H9 (cell line): ENCODE measurements at regions not wholly inside any gene's neighbourhood (a gene's known extent, or its start where the extent isn't known, plus 50 kb on each side); places are given as distances from the start of the nearest gene placed in this dataset.

Experiments used
- DNase-seq: peaks from one replicate; pipeline ENCODE4 v3.0.0-alpha.2; 2017
- H2AFZ ChIP-seq: one replicate; pipeline ENCODE4 v1.6.1; 2013; ENCODE audit warnings: mild to moderate bottlenecking, low read length, control low read depth, moderate library complexity
- H2AK5ac ChIP-seq: 2 replicates; pipeline ENCODE4 v1.6.1; 2013; ENCODE audit warnings: low read length, control low read depth, mixed read lengths; ENCODE audit not compliant: insufficient read length
- H2BK120ac ChIP-seq: one replicate; pipeline ENCODE4 v1.6.1; 2013; ENCODE audit warnings: low read depth, mild to moderate bottlenecking, low read length, control low read depth, inconsistent platforms; ENCODE audit not compliant: poor library complexity, severe bottlenecking
- H2BK12ac ChIP-seq: 2 replicates; pipeline ENCODE4 v1.6.1; 2013; ENCODE audit warnings: low read length, control low read depth, mixed read lengths, low read depth; ENCODE audit not compliant: insufficient read length
- H2BK15ac ChIP-seq: 2 replicates; pipeline ENCODE4 v1.6.1; 2013; ENCODE audit warnings: low read depth, low read length, control low read depth
- H2BK20ac ChIP-seq: one replicate; pipeline ENCODE4 v1.6.1; 2013; ENCODE audit warnings: low read depth, mild to moderate bottlenecking, low read length, control low read depth, inconsistent platforms; ENCODE audit not compliant: poor library complexity, severe bottlenecking
- H2BK5ac ChIP-seq: 2 replicates; pipeline ENCODE4 v1.6.1; 2013; ENCODE audit warnings: low read length, control low read depth, mixed read lengths; ENCODE audit not compliant: insufficient read length
- H3K14ac ChIP-seq: 2 replicates; pipeline ENCODE4 v1.6.1; 2013; ENCODE audit warnings: low read length, control low read depth; ENCODE audit not compliant: insufficient read depth
- H3K18ac ChIP-seq: 2 replicates; pipeline ENCODE4 v1.6.1; 2013; ENCODE audit warnings: low read depth, mild to moderate bottlenecking, mixed read lengths, low read length, control low read depth; ENCODE audit not compliant: insufficient read length
- H3K23ac ChIP-seq: 2 replicates; pipeline ENCODE4 v1.6.1; 2013; ENCODE audit warnings: low read length, control low read depth, mixed read lengths, low read depth; ENCODE audit not compliant: insufficient read length
- H3K23me2 ChIP-seq: 2 replicates; pipeline ENCODE4 v1.6.1; 2013; ENCODE audit warnings: low read depth, mild to moderate bottlenecking, mixed read lengths, low read length, control low read depth; ENCODE audit not compliant: insufficient read length, poor library complexity, severe bottlenecking
- H3K27ac ChIP-seq: 2 replicates; pipeline ENCODE4 v1.5.1; 2013; ENCODE audit warnings: low read length, control low read depth, mixed read lengths, low read depth; ENCODE audit not compliant: insufficient read length
- H3K27me3 ChIP-seq: 2 replicates; pipeline ENCODE4 v1.6.1; 2013; ENCODE audit warnings: low read length, control low read depth, inconsistent platforms; ENCODE audit not compliant: insufficient read depth
- H3K4ac ChIP-seq: 2 replicates; pipeline ENCODE4 v1.6.1; 2013; ENCODE audit warnings: low read depth, mild to moderate bottlenecking, control low read depth, inconsistent platforms, low read length, moderate library complexity
- H3K4me1 ChIP-seq: 2 replicates; pipeline ENCODE4 v1.6.1; 2013; ENCODE audit warnings: low read length, control low read depth, inconsistent platforms; ENCODE audit not compliant: insufficient read depth
- H3K4me2 ChIP-seq: 2 replicates; pipeline ENCODE4 v1.6.1; 2013; ENCODE audit warnings: low read length, control low read depth, mixed read lengths; ENCODE audit not compliant: insufficient read length, insufficient read depth
- H3K56ac ChIP-seq: 2 replicates; pipeline ENCODE4 v1.6.1; 2013; ENCODE audit warnings: low read depth, mild to moderate bottlenecking, mixed read lengths, low read length, control low read depth; ENCODE audit not compliant: insufficient read length
- H3K79me1 ChIP-seq: 2 replicates; pipeline ENCODE4 v1.6.1; 2013; ENCODE audit warnings: low read depth, mild to moderate bottlenecking, moderate library complexity, low read length, control low read depth, inconsistent platforms; ENCODE audit not compliant: insufficient read depth, poor library complexity, severe bottlenecking
- H3K79me2 ChIP-seq: 2 replicates; pipeline ENCODE4 v1.6.1; 2013; ENCODE audit warnings: low read length, control low read depth, inconsistent platforms; ENCODE audit not compliant: insufficient read depth
- H3K9ac ChIP-seq: 2 replicates; pipeline ENCODE4 v1.6.1; 2013; ENCODE audit warnings: low read length, control low read depth, mixed read lengths; ENCODE audit not compliant: insufficient read length; ENCODE audit errors: extremely low read depth
- H3K9me3 ChIP-seq: one replicate; pipeline ENCODE4 v1.6.1; 2013; ENCODE audit warnings: low read depth, low read length, inconsistent platforms; ENCODE audit not compliant: control insufficient read depth
- H3T11ph ChIP-seq: one replicate; pipeline ENCODE4 v1.6.1; 2013; ENCODE audit warnings: mild to moderate bottlenecking, low read length, control low read depth, inconsistent platforms
- H4K20me1 ChIP-seq: one replicate; pipeline ENCODE4 v1.6.1; 2013; ENCODE audit not compliant: control insufficient read depth, insufficient read length, insufficient read depth
- H4K5ac ChIP-seq: 2 replicates; pipeline ENCODE4 v1.6.1; 2013; ENCODE audit warnings: low read depth, mild to moderate bottlenecking, mixed read lengths, low read length, control low read depth; ENCODE audit not compliant: insufficient read length
- H4K8ac ChIP-seq: replicated peaks from 2 replicates; pipeline ENCODE4 v1.6.1; 2013; ENCODE audit warnings: low read length, control low read depth, mixed read lengths, low read depth; ENCODE audit not compliant: insufficient read length
- H4K91ac ChIP-seq: 2 replicates; pipeline ENCODE4 v1.6.1; 2013; ENCODE audit warnings: low read depth, mild to moderate bottlenecking, moderate library complexity, mixed read lengths, low read length, control low read depth; ENCODE audit not compliant: insufficient read length
- H3K27ac Mint-ChIP-seq, 3 experiments: 2 replicates in 2 of 3; 3 replicates in 1 of 3; pipeline ENCODE4 v1.8.0; 2020 to 2021; ENCODE audit warnings: mixed read lengths in 3 of 3, mild to moderate bottlenecking in 1 of 3, moderate library complexity in 1 of 3
- H3K27me3 Mint-ChIP-seq: 2 replicates; pipeline ENCODE4 v1.8.0; 2021; ENCODE audit warnings: low read depth, mild to moderate bottlenecking, moderate library complexity, mixed read lengths
- H3K36me3 Mint-ChIP-seq, 3 experiments: 2 replicates in 2 of 3; 3 replicates in 1 of 3; pipeline ENCODE4 v1.8.0; 2020 to 2021; ENCODE audit warnings: low read depth in 3 of 3, mixed read lengths in 3 of 3; ENCODE audit not compliant: insufficient read depth in 1 of 3
- H3K4me1 Mint-ChIP-seq, 2 experiments: 2 replicates each; pipeline ENCODE4 v1.8.0; 2020; ENCODE audit warnings: mixed read lengths in 2 of 2
- H3K4me3 Mint-ChIP-seq, 2 experiments: 2 replicates in 1 of 2; 3 replicates in 1 of 2; pipeline ENCODE4 v1.8.0; 2020 to 2021; ENCODE audit warnings: mild to moderate bottlenecking in 2 of 2, mixed read lengths in 2 of 2, moderate library complexity in 1 of 2
- H3K9me3 Mint-ChIP-seq, 2 experiments: 2 replicates in 1 of 2; 3 replicates in 1 of 2; pipeline ENCODE4 v1.8.0; 2020; ENCODE audit warnings: mild to moderate bottlenecking in 2 of 2, mixed read lengths in 2 of 2, moderate library complexity in 1 of 2
- WGBS: extraction: QIAGEN DNeasy Blood & Tissue Kit; methylation state at CpG from one replicate; pipeline ENCODE4 v1.1.7; 2013; ENCODE audit warnings: missing lambda C conversion rate, low lambda C conversion rate, mixed read lengths; ENCODE audit not compliant: insufficient read length; ENCODE audit errors: extremely low coverage; 5-methylcytosine and 5-hydroxymethylcytosine counted together
- TF ChIP-seq, protein P1 (sequence below): fragments of 200-600 bp; sonication (generic); conservative IDR thresholded peaks from 3 replicates; pipeline ENCODE4 v1.8.0; 2021; ENCODE audit warnings: antibody characterized with exemption, mild to moderate bottlenecking

DNA sequence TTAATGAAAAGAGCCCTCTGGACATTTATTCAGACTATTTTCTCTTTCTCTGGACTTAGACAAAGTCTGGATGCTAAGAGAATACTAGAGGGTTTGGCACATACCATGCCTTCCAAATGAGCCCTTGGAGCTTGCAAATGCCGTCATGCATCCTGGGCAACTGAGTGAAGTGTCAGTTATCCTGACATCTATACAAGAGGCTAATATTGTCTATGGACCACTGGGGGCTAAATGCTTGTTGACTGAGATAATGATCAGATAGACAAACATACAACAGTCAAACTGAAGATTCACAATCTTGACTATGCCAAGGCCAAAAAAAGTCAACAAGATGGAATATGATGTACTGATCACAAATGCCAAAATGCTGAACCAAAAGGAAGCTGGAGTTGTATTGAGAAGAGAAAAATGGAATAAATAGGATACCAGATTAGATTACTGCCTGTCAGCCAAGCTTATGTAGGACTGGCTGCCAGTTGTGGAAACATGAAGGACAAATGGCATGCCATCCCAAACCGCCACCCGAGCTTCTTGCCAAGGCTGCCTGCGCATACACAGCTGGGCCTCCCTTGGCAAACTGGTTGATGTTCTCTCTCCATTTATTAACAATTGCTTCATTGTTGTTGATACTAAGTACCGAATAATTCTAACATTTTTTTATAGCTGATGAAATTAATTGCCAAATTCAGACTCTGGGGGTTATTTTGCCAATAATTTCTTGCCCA, 240.1 kb upstream of the GRAMD2B start:
- DNase-seq = no peak
- Mint-ChIP-seq H3K27me3 (peaks cover 5% of the 10 kb centered on the region), H3K9me3 (peaks cover 5 to 8% of the 10 kb centered on the region in 2 experiments), H3K36me3 (peaks cover 0 to 19% (median 3%) of the 10 kb centered on the region in 3 experiments; a peak in 3 of 7 replicates), H3K4me1 (peaks cover 4 to 7% of the 10 kb centered on the region in 2 experiments), H3K27ac (no peak overlapping the region), H3K4me3 (no peak overlapping the region)
- Histone ChIP-seq H3K79me1 (no peaks in the 10 kb centered on the region), H3K23me2 (no peaks in the 10 kb centered on the region), H4K8ac (no peak overlapping the region), H2BK20ac (no peak overlapping the region), H3K4me1 (no peaks in the 10 kb centered on the region; the same call in 1 of the 2 replicates), H2BK15ac (no peak overlapping the region), H3K4ac (no peak overlapping the region), H3K27me3 (no peaks in the 10 kb centered on the region), H3K9me3 (no peaks in the 10 kb centered on the region), H2BK120ac (no peak overlapping the region), H4K20me1 (no peaks in the 10 kb centered on the region), H3K14ac (no peak overlapping the region), H4K5ac (no peak overlapping the region), H2AFZ (no peak overlapping the region), H2AK5ac (no peak overlapping the region), H2BK5ac (no peak overlapping the region), H3K79me2 (no peaks in the 10 kb centered on the region), H3K23ac (no peak overlapping the region), H4K91ac (no peak overlapping the region), H3K4me2 (no peak overlapping the region), H3T11ph (no peak overlapping the region), H3K9ac (no peak overlapping the region), H3K56ac (no peak overlapping the region), H2BK12ac (no peak overlapping the region), H3K27ac (no peak overlapping the region), H3K18ac (no peak overlapping the region)
- TF ChIP-seq, protein P1, sequence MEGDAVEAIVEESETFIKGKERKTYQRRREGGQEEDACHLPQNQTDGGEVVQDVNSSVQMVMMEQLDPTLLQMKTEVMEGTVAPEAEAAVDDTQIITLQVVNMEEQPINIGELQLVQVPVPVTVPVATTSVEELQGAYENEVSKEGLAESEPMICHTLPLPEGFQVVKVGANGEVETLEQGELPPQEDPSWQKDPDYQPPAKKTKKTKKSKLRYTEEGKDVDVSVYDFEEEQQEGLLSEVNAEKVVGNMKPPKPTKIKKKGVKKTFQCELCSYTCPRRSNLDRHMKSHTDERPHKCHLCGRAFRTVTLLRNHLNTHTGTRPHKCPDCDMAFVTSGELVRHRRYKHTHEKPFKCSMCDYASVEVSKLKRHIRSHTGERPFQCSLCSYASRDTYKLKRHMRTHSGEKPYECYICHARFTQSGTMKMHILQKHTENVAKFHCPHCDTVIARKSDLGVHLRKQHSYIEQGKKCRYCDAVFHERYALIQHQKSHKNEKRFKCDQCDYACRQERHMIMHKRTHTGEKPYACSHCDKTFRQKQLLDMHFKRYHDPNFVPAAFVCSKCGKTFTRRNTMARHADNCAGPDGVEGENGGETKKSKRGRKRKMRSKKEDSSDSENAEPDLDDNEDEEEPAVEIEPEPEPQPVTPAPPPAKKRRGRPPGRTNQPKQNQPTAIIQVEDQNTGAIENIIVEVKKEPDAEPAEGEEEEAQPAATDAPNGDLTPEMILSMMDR = no peak
- whole genome bisulfite sequencing = no CpG with 5 or more reads among the region's 5 CpGs
